ENCODE measurements at regions not wholly inside any gene's neighbourhood (a gene's known extent, or its start where the extent isn't known, plus 50 kb on each side); places are given as distances from the start of the nearest gene placed in this dataset.

DNA sequence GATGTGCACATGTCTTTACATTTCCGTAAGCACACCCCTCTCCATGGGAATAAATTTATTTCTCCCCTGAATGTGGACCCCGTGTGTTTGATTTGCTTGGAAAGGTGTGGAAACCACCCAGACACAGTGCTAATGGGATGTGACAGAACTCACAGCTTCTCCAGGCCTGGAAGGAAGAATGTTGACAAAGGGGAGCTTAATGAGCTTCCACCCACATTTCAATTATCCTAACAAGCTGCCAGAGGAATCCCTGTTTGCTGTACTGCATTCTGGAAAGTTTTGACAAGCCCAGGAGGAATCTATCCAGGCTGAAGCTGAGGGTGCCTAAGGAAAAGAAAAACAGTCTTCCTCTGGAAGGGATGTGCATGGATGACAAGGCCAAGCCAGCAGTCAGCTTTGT lies 51.2 kb upstream of the CCDC60 start (continued):
- TF ChIP-seq CBX2 (IDR thresholded peaks at IDR 0.05; ENCODE audit: borderline replicate concordance, low read depth) (no peak), POLR2A (IDR thresholded peaks at IDR 0.05; ENCODE audit: low read length) (no peak), RFX5 (IDR thresholded peaks at IDR 0.05) (no peak), ESRRA (IDR thresholded peaks at IDR 0.05; ENCODE audit: borderline replicate concordance, low read length) (no peak), POLR2AphosphoS2 (conservative IDR thresholded peaks at IDR 0.05; ENCODE audit: low read length) (no peak)
- TF ChIP-seq, protein P1, sequence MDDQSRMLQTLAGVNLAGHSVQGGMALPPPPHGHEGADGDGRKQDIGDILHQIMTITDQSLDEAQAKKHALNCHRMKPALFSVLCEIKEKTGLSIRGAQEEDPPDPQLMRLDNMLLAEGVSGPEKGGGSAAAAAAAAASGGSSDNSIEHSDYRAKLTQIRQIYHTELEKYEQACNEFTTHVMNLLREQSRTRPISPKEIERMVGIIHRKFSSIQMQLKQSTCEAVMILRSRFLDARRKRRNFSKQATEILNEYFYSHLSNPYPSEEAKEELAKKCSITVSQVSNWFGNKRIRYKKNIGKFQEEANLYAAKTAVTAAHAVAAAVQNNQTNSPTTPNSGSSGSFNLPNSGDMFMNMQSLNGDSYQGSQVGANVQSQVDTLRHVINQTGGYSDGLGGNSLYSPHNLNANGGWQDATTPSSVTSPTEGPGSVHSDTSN (IDR thresholded peaks at IDR 0.05), result no peak

Measured in A549 (cell line).